K562 (cell line): ENCODE measurements at regions not wholly inside any gene's neighbourhood (a gene's known extent, or its start where the extent isn't known, plus 50 kb on each side); places are given as distances from the start of the nearest gene placed in this dataset.

ENCODE experiments used
- ATAC-seq: fragments of 200-7000 bp; cut with Tn5 transposase; 3 replicates; pipeline ENCODE4 v1.9.1; 2020; ENCODE audit warnings: moderate library complexity
- BruUV-seq: library from RNA; stranded (reverse); fragments of 400-500 nt; replicated peaks from 2 replicates; lab custom pipeline; 2021; lab: Mats Ljungman, UMichigan
- CTCF ChIA-PET: fragments of 300-600 bp; formaldehyde crosslinking; extraction: SDS; loops from one replicate; lab custom pipeline; 2021; ENCODE audit warnings: low intra/inter-chr PET ratio; lab: Yijun Ruan, JAX
- POLR2A ChIA-PET: fragments of 300-600, 350-650 bp; sonication (Branson Sonifier 250); formaldehyde crosslinking; extraction: SDS; loops from one replicate; lab custom pipeline; 2021; ENCODE audit warnings: antibody characterized with exemption, inconsistent platforms; lab: Yijun Ruan, JAX
- DNase-seq, 4 experiments: peaks; one replicate each; pipeline versions ENCODE4 v3.0.0 to v3.0.0-alpha.2; 2011 to 2018; ENCODE audit warnings: low spot score in 3 of 4, mixed read lengths in 3 of 4; ENCODE audit errors: extremely low read depth in 1 of 4
- FAIRE-seq: peaks from 2 replicates; lab custom pipeline; 2011; peaks lifted over from hg19 to GRCh38; lab: Jason Lieb, UNC
- H2AFZ ChIP-seq: 2 replicates; pipeline ENCODE4 v1.6.0; 2011; ENCODE audit warnings: low read depth, low read length, control low read depth, inconsistent platforms
- H3K27ac ChIP-seq: fragments of 200-600 bp; 3 replicates; pipeline ENCODE4 v1.8.0; 2011; ENCODE audit warnings: low read depth, mild to moderate bottlenecking, control low read depth, inconsistent platforms, low read length, moderate library complexity, mixed read lengths; ENCODE audit errors: extremely low read depth
- H3K27me3 ChIP-seq, 2 experiments: fragments of 300-600 bp in 1 of 2; 2 replicates in 1 of 2; 3 replicates in 1 of 2; pipeline versions ENCODE4 v1.6.0 to v1.8.0; 2011; ENCODE audit warnings: inconsistent platforms in 2 of 2, low read length in 2 of 2, mild to moderate bottlenecking in 1 of 2, mixed read lengths in 1 of 2, moderate library complexity in 1 of 2; ENCODE audit not compliant: control insufficient read depth in 2 of 2, insufficient read depth in 2 of 2
- H3K36me3 ChIP-seq: fragments of 300-600 bp; 3 replicates; pipeline ENCODE4 v1.8.0; 2011; ENCODE audit warnings: mild to moderate bottlenecking, low read length, inconsistent platforms; ENCODE audit not compliant: control insufficient read depth, insufficient read depth
- H3K4me1 ChIP-seq, 2 experiments: fragments of 200-600 bp in 1 of 2; replicated peaks in 1 of 2; 2 replicates in 1 of 2; 3 replicates in 1 of 2; pipeline versions ENCODE4 v1.5.1 to v1.8.0; 2011; ENCODE audit warnings: inconsistent platforms in 2 of 2, low read length in 2 of 2, mild to moderate bottlenecking in 1 of 2, mixed read lengths in 1 of 2, moderate library complexity in 1 of 2; ENCODE audit not compliant: control insufficient read depth in 2 of 2, insufficient read depth in 2 of 2
- H3K4me2 ChIP-seq: 2 replicates; pipeline ENCODE4 v1.6.1; 2011; ENCODE audit warnings: low read length, control low read depth, inconsistent platforms, mixed read lengths; ENCODE audit not compliant: insufficient read depth
- H3K4me3 ChIP-seq: fragments of 200-600 bp; sonication (generic), shearing (Covaris generic); 2 replicates; pipeline ENCODE4 v1.5.1; 2016; ENCODE audit warnings: control low read depth, inconsistent platforms
- H3K79me2 ChIP-seq: fragments of 200-600 bp; 3 replicates; pipeline ENCODE4 v1.8.0; 2011; ENCODE audit warnings: low read length, inconsistent platforms; ENCODE audit not compliant: control insufficient read depth, insufficient read depth
- H3K9ac ChIP-seq, 2 experiments: 2 replicates each; pipeline versions ENCODE4 v1.6.0 to v1.6.1; 2011; ENCODE audit warnings: low read depth in 2 of 2, low read length in 2 of 2, control low read depth in 1 of 2, inconsistent platforms in 1 of 2, mild to moderate bottlenecking in 1 of 2, mixed read lengths in 1 of 2; ENCODE audit not compliant: insufficient read depth in 1 of 2
- H3K9me1 ChIP-seq: one replicate; pipeline ENCODE4 v1.6.0; 2011; ENCODE audit warnings: inconsistent platforms, mild to moderate bottlenecking, low read length, moderate library complexity; ENCODE audit not compliant: control insufficient read depth, insufficient read depth
- H3K9me3 ChIP-seq: replicated peaks from 2 replicates; pipeline ENCODE4 v1.5.1; 2011; ENCODE audit warnings: low read depth, low read length, inconsistent platforms; ENCODE audit not compliant: control insufficient read depth, insufficient read depth
- H4K20me1 ChIP-seq: replicated peaks from 2 replicates; pipeline ENCODE4 v1.6.1; 2011; ENCODE audit warnings: low read length, inconsistent platforms, mixed read lengths; ENCODE audit not compliant: control insufficient read depth, insufficient read depth
- HDAC3 ChIP-seq: fragments of 450-650 bp; IDR thresholded peaks from 2 replicates; pipeline ENCODE4 v1.6.1; 2018; ENCODE audit warnings: borderline replicate concordance, mild to moderate bottlenecking, moderate library complexity; ENCODE audit not compliant: partially characterized antibody
- MAFG ChIP-seq: fragments of 450-650 bp; conservative IDR thresholded peaks from 2 replicates; pipeline ENCODE4 v1.6.1; 2016; ENCODE audit warnings: missing genetic modification characterization, missing compliant biosample characterization
- MCM3 ChIP-seq: fragments of 450-650 bp; IDR thresholded peaks from 2 replicates; pipeline ENCODE4 v1.6.1; 2016
- MTA3 ChIP-seq: fragments of 450-650 bp; formaldehyde crosslinking; IDR thresholded peaks from 2 replicates; pipeline ENCODE4 v1.6.1; 2017; ENCODE audit warnings: mild to moderate bottlenecking, borderline replicate concordance
- PTRF ChIP-seq: fragments of 450-650 bp; IDR thresholded peaks from 2 replicates; pipeline ENCODE4 v1.6.1; 2016; ENCODE audit warnings: mild to moderate bottlenecking, missing genetic modification characterization, missing compliant biosample characterization
- RBM22 ChIP-seq: fragments of 200-400 bp; formaldehyde crosslinking; IDR thresholded peaks from 2 replicates; pipeline ENCODE4 v1.6.1; 2018; ENCODE audit warnings: low read length, low read depth; ENCODE audit not compliant: poor library complexity, severe bottlenecking
- SNAPC5 ChIP-seq: fragments of 250-450 bp; sonication (Bioruptor Pico); IDR thresholded peaks from 2 replicates; pipeline ENCODE4 v1.8.0; 2021; ENCODE audit warnings: moderate library complexity, mild to moderate bottlenecking, inconsistent platforms
- ZNF507 ChIP-seq: conservative IDR thresholded peaks from 2 replicates; pipeline ENCODE4 v1.6.1; 2017; ENCODE audit warnings: missing genetic modification characterization, missing compliant biosample characterization
- ZNF561 ChIP-seq: fragments of 450-650 bp; formaldehyde crosslinking; conservative IDR thresholded peaks from 2 replicates; pipeline ENCODE4 v1.4.0; 2020; ENCODE audit warnings: mild to moderate bottlenecking, moderate library complexity
- ZNF707 ChIP-seq: fragments of 250-450 bp; sonication (Bioruptor Pico); conservative IDR thresholded peaks from 2 replicates; pipeline ENCODE4 v1.8.0; 2022; ENCODE audit warnings: inconsistent platforms, mild to moderate bottlenecking, moderate library complexity
- WGBS: fragments of 100-300 bp; shearing (Covaris generic); methylation state at CpG from one replicate; pipeline ENCODE4 v1.1.6; 2016; ENCODE audit warnings: low coverage, mixed read lengths; ENCODE audit not compliant: insufficient coverage; ENCODE audit errors: missing lambda C conversion rate; 5-methylcytosine and 5-hydroxymethylcytosine counted together
- in situ Hi-C: fragments of 300-500 bp; cut with MboI; formaldehyde crosslinking; loops from 4 replicates; pipeline ENCODE4 v1.15.0; 2018; ENCODE audit warnings: inconsistent platforms, mixed read lengths
- intact Hi-C: fragments of 100-400 bp; cut with micrococcal nuclease; formaldehyde crosslinking; loops from 2 replicates; pipeline ENCODE4 v1.14.2; 2022
- TF ChIP-seq, protein P1 (sequence below): fragments of 450-650 bp; formaldehyde crosslinking; IDR thresholded peaks from 2 replicates; pipeline ENCODE4 v1.4.0; 2020; ENCODE audit warnings: mild to moderate bottlenecking
- TF ChIP-seq, protein P2 (sequence below): fragments of 250-450 bp; sonication (Bioruptor Pico); IDR thresholded peaks from 2 replicates; pipeline ENCODE4 v1.8.0; 2022; ENCODE audit warnings: moderate library complexity, mild to moderate bottlenecking, inconsistent platforms

DNA sequence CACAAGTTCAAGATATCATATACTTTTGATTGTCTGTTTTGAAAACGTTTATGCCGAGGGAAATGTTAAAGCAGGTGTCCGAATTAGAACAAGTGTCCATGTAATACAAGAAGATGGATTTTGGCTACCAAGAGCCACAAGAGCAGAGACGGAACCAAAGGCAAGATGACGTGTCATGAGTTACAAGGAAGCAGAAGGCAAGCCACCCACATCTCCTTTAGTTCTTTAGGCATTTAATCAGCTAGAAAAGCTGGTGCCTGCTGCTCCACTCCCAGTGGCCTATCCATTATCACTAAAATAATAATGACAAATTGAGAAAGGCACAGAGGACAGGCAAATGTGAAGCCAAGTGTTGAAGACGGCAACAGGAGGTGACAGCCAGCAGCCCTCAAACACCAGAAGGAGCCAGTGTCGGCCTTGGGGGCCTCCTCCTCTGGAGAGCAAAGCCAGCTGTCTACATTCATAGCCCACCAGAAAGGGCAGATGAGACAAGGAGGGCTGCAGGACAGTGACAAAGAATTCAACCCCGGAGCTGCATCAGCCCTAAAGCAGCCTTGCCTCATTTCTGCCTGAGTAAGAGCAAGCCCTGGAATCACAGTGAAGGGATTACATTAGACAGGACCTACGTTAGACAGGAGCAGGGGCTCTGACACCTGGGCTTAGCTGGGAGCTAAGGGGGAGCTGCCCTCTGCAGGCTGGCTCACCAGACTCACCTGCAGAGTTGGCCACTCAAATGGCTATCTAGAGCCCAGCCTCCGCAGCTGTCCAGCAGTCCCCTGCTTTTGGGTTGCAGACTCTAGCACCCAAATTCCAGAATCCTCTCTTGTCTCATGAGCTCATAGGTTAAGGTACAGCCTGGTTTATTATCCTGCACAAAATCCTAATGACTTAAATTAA is 569.9 kb downstream of the UQCRFS1 start:
- no peaks in the 10 kb centered on the region for H3K79me2 ChIP-seq
- BruUV-seq = no TSS peak
- peaks cover 0 to 8% of the 10 kb centered on the region in 2 experiments; a peak in 2 of 5 replicates for H3K4me1 ChIP-seq
- H3K9me1 ChIP-seq = no peaks in the 10 kb centered on the region
- POLR2A ChIA-PET = interaction anchor here (0.7 to 1.4 kb wide), 2 partner anchors 12 to 18 kb away, joined by 3 read pairs; no protein-coding TSS in a partner anchor
- no peak overlapping the region for H3K4me3 ChIP-seq
- intact Hi-C loops = loop anchor here (5.0 kb wide), 1 partner anchor 64 kb away; no protein-coding TSS in a partner anchor
- TF ChIP-seq ZNF707 (CRISPR knock-in tag) = no peak
- TF ChIP-seq, all 486 proteins: peak for 0
- in situ Hi-C loops = no loop called here
- DNase-seq (no peak), ATAC-seq (no peak), FAIRE-seq (no peak)
- Histone ChIP-seq H3K36me3 (0 out of 3 replicates have a peak, but pooled peaks cover 3% of the 10 kb centered on the region), H3K9me3 (no peaks in the 10 kb centered on the region), H3K27ac (no peak overlapping the region), H2AFZ (no peak overlapping the region), H3K27me3 (no peaks in the 10 kb centered on the region), H4K20me1 (no peaks in the 10 kb centered on the region), H3K9ac (no peak overlapping the region), H3K4me2 (no peak overlapping the region)
- WGBS = 55% methylated on average over 8 of the region's 10 CpGs
- CTCF ChIA-PET = no interaction called here

- no peak for DNase-seq
- ChIA-PET POLR2A (interaction anchor here (0.9 to 1.0 kb wide), 2 partner anchors 14 to 117 kb away, joined by 3 read pairs; no protein-coding TSS in a partner anchor), CTCF (no interaction called here)
- no peak for ATAC-seq
- Histone ChIP-seq H3K4me1 (peaks cover 0 to 6% of the 10 kb centered on the region in 2 experiments; a peak in 2 of 5 replicates), H3K9me1 (no peaks in the 10 kb centered on the region), H2AFZ (no peak overlapping the region), H3K27me3 (no peaks in the 10 kb centered on the region), H3K9me3 (no peaks in the 10 kb centered on the region), H3K36me3 (no peaks in the 10 kb centered on the region), H4K20me1 (no peaks in the 10 kb centered on the region), H3K4me3 (no peak overlapping the region), H3K79me2 (no peaks in the 10 kb centered on the region), H3K27ac (no peak overlapping the region), H3K4me2 (no peak overlapping the region), H3K9ac (no peak overlapping the region)
- FAIRE-seq = no peak
- intact Hi-C loops = loop anchor here (5.0 kb wide), 1 partner anchor 66 kb away; no protein-coding TSS in a partner anchor
- 38% methylated on average over 5 of the region's 6 CpGs for WGBS
- BruUV-seq = no TSS peak
- in situ Hi-C loops = no loop called here
- TF ChIP-seq, protein P1, sequence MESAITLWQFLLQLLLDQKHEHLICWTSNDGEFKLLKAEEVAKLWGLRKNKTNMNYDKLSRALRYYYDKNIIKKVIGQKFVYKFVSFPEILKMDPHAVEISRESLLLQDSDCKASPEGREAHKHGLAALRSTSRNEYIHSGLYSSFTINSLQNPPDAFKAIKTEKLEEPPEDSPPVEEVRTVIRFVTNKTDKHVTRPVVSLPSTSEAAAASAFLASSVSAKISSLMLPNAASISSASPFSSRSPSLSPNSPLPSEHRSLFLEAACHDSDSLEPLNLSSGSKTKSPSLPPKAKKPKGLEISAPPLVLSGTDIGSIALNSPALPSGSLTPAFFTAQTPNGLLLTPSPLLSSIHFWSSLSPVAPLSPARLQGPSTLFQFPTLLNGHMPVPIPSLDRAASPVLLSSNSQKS (CRISPR knock-in tag) = no peak
- no peak for TF ChIP-seq PTRF (tag)
- TF ChIP-seq MAFG (tag) = no peak
- no peak for TF ChIP-seq ZNF561 (CRISPR knock-in tag)
- TF ChIP-seq RBM22 = no peak
- no peak for TF ChIP-seq ZNF507 (tag)
- TF ChIP-seq MTA3 = no peak
- TF ChIP-seq, protein P2, sequence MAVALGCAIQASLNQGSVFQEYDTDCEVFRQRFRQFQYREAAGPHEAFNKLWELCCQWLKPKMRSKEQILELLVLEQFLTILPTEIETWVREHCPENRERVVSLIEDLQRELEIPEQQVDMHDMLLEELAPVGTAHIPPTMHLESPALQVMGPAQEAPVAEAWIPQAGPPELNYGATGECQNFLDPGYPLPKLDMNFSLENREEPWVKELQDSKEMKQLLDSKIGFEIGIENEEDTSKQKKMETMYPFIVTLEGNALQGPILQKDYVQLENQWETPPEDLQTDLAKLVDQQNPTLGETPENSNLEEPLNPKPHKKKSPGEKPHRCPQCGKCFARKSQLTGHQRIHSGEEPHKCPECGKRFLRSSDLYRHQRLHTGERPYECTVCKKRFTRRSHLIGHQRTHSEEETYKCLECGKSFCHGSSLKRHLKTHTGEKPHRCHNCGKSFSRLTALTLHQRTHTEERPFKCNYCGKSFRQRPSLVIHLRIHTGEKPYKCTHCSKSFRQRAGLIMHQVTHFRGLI (CRISPR knock-in tag) = no peak
- no peak for TF ChIP-seq MCM3
- no peak for TF ChIP-seq HDAC3
- TF ChIP-seq SNAPC5 = no peak
Observed at GRCh38 chr19:28641395-28641794, 571.6 kb downstream of the UQCRFS1 start.
